Liver (tissue), 3 donors: ENCODE measurements at regions not wholly inside any gene's neighbourhood (a gene's known extent, or its start where the extent isn't known, plus 50 kb on each side); places are given as distances from the start of the nearest gene placed in this dataset.

ENCODE experiments used
- EGR1 ChIP-seq, 2 donors: IDR thresholded peaks; 2 replicates each; pipeline ENCODE4 v1.6.1; 2016 to 2018; ENCODE audit warnings: antibody characterized with exemption in 2 of 2, low read depth in 2 of 2
- FOXA1 ChIP-seq: IDR thresholded peaks from 2 replicates; pipeline ENCODE4 v1.6.1; 2016; ENCODE audit warnings: antibody characterized with exemption
- GABPA ChIP-seq, 2 donors: IDR thresholded peaks in 1 of 2; conservative IDR thresholded peaks in 1 of 2; 2 replicates each; pipeline ENCODE4 v1.6.1; 2016; ENCODE audit warnings: antibody characterized with exemption in 2 of 2, mild to moderate bottlenecking in 1 of 2, moderate library complexity in 1 of 2
- JUND ChIP-seq, 2 donors: IDR thresholded peaks; 2 replicates each; pipeline ENCODE4 v1.6.1; 2016; ENCODE audit warnings: antibody characterized with exemption in 2 of 2
- MAX ChIP-seq: IDR thresholded peaks from 2 replicates; pipeline ENCODE4 v1.6.1; 2016; ENCODE audit warnings: antibody characterized with exemption
- RAD21 ChIP-seq, 2 donors: IDR thresholded peaks; 2 replicates each; pipeline ENCODE4 v1.6.1; 2016; ENCODE audit warnings: antibody characterized with exemption in 2 of 2, mild to moderate bottlenecking in 2 of 2
- SP1 ChIP-seq: IDR thresholded peaks from 2 replicates; pipeline ENCODE4 v1.6.1; 2018; ENCODE audit warnings: antibody characterized with exemption, mild to moderate bottlenecking
- TAF1 ChIP-seq: conservative IDR thresholded peaks from 2 replicates; pipeline ENCODE4 v1.6.1; 2016; ENCODE audit warnings: antibody characterized with exemption, mild to moderate bottlenecking
- YY1 ChIP-seq: IDR thresholded peaks from 2 replicates; pipeline ENCODE4 v1.6.1; 2016; ENCODE audit warnings: antibody characterized with exemption, mild to moderate bottlenecking
- TF ChIP-seq, protein P1 (sequence below): fragments of 150-350 bp; IDR thresholded peaks from 2 replicates; pipeline ENCODE4 v1.5.1; 2017; ENCODE audit warnings: improper control_type of control experiment, low read depth, low read length; ENCODE audit not compliant: missing input control
- TF ChIP-seq, protein P2 (sequence below): IDR thresholded peaks from 2 replicates; pipeline ENCODE4 v1.6.1; 2016; ENCODE audit warnings: antibody characterized with exemption, mild to moderate bottlenecking
- donor health status: healthy.
- donor health status: healthy.

DNA sequence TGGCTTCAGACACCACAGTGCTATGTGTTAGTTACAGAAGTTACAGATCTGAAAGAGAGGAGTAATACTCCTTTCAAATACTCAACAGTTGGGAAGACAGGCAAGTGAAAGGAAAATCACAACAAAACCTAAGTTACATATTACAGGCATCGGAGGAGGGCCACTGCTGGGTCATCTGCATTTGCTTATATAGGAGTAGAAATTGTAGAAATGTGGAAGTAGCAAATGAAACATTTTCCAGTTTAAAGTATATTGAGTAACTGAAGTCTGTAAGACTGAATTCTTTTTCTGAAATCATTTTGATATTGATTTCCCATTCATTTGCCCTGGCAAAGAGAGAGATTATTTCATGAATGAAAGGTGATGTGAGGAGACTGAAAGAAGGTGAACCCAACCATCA lies 201.7 kb downstream of the SPRY1 start:
- TF ChIP-seq, protein P1, sequence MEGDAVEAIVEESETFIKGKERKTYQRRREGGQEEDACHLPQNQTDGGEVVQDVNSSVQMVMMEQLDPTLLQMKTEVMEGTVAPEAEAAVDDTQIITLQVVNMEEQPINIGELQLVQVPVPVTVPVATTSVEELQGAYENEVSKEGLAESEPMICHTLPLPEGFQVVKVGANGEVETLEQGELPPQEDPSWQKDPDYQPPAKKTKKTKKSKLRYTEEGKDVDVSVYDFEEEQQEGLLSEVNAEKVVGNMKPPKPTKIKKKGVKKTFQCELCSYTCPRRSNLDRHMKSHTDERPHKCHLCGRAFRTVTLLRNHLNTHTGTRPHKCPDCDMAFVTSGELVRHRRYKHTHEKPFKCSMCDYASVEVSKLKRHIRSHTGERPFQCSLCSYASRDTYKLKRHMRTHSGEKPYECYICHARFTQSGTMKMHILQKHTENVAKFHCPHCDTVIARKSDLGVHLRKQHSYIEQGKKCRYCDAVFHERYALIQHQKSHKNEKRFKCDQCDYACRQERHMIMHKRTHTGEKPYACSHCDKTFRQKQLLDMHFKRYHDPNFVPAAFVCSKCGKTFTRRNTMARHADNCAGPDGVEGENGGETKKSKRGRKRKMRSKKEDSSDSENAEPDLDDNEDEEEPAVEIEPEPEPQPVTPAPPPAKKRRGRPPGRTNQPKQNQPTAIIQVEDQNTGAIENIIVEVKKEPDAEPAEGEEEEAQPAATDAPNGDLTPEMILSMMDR: no peak
- TF ChIP-seq RAD21 (IDR thresholded peaks at IDR 0.05) (no peak), JUND (IDR thresholded peaks at IDR 0.05) (no peak), SP1 (no peak), MAX (no peak), YY1 (no peak), TAF1 (no peak), FOXA1 (no peak), EGR1 (IDR thresholded peaks at IDR 0.05; ENCODE audit: low read depth in 2 of 2) (no peak), GABPA (IDR thresholded peaks at IDR 0.05 in 1 of 2, conservative IDR thresholded peaks at IDR 0.05 in 1 of 2) (no peak)
- TF ChIP-seq, protein P2, sequence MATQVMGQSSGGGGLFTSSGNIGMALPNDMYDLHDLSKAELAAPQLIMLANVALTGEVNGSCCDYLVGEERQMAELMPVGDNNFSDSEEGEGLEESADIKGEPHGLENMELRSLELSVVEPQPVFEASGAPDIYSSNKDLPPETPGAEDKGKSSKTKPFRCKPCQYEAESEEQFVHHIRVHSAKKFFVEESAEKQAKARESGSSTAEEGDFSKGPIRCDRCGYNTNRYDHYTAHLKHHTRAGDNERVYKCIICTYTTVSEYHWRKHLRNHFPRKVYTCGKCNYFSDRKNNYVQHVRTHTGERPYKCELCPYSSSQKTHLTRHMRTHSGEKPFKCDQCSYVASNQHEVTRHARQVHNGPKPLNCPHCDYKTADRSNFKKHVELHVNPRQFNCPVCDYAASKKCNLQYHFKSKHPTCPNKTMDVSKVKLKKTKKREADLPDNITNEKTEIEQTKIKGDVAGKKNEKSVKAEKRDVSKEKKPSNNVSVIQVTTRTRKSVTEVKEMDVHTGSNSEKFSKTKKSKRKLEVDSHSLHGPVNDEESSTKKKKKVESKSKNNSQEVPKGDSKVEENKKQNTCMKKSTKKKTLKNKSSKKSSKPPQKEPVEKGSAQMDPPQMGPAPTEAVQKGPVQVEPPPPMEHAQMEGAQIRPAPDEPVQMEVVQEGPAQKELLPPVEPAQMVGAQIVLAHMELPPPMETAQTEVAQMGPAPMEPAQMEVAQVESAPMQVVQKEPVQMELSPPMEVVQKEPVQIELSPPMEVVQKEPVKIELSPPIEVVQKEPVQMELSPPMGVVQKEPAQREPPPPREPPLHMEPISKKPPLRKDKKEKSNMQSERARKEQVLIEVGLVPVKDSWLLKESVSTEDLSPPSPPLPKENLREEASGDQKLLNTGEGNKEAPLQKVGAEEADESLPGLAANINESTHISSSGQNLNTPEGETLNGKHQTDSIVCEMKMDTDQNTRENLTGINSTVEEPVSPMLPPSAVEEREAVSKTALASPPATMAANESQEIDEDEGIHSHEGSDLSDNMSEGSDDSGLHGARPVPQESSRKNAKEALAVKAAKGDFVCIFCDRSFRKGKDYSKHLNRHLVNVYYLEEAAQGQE: no peak
